K562 (cell line): ENCODE measurements at regions not wholly inside any gene's neighbourhood (a gene's known extent, or its start where the extent isn't known, plus 50 kb on each side); places are given as distances from the start of the nearest gene placed in this dataset.

Experiments
- ATAC-seq: fragments of 200-7000 bp; cut with Tn5 transposase; 3 replicates; pipeline ENCODE4 v1.9.1; 2020; ENCODE audit warnings: moderate library complexity
- BruUV-seq: library from RNA; stranded (reverse); fragments of 400-500 nt; replicated peaks from 2 replicates; lab custom pipeline; 2021; lab: Mats Ljungman, UMichigan
- CTCF ChIA-PET: fragments of 300-600 bp; formaldehyde crosslinking; extraction: SDS; loops from one replicate; lab custom pipeline; 2021; ENCODE audit warnings: low intra/inter-chr PET ratio; lab: Yijun Ruan, JAX
- POLR2A ChIA-PET: fragments of 300-600, 350-650 bp; sonication (Branson Sonifier 250); formaldehyde crosslinking; extraction: SDS; loops from one replicate; lab custom pipeline; 2021; ENCODE audit warnings: antibody characterized with exemption, inconsistent platforms; lab: Yijun Ruan, JAX
- DNase-seq, 4 experiments: peaks; one replicate each; pipeline versions ENCODE4 v3.0.0 to v3.0.0-alpha.2; 2011 to 2018; ENCODE audit warnings: low spot score in 3 of 4, mixed read lengths in 3 of 4; ENCODE audit errors: extremely low read depth in 1 of 4
- FAIRE-seq: peaks from 2 replicates; lab custom pipeline; 2011; peaks lifted over from hg19 to GRCh38; lab: Jason Lieb, UNC
- H2AFZ ChIP-seq: 2 replicates; pipeline ENCODE4 v1.6.0; 2011; ENCODE audit warnings: low read depth, low read length, control low read depth, inconsistent platforms
- H3K27ac ChIP-seq: fragments of 200-600 bp; 3 replicates; pipeline ENCODE4 v1.8.0; 2011; ENCODE audit warnings: low read depth, mild to moderate bottlenecking, control low read depth, inconsistent platforms, low read length, moderate library complexity, mixed read lengths; ENCODE audit errors: extremely low read depth
- H3K27me3 ChIP-seq, 2 experiments: fragments of 300-600 bp in 1 of 2; 2 replicates in 1 of 2; 3 replicates in 1 of 2; pipeline versions ENCODE4 v1.6.0 to v1.8.0; 2011; ENCODE audit warnings: inconsistent platforms in 2 of 2, low read length in 2 of 2, mild to moderate bottlenecking in 1 of 2, mixed read lengths in 1 of 2, moderate library complexity in 1 of 2; ENCODE audit not compliant: control insufficient read depth in 2 of 2, insufficient read depth in 2 of 2
- H3K36me3 ChIP-seq: fragments of 300-600 bp; 3 replicates; pipeline ENCODE4 v1.8.0; 2011; ENCODE audit warnings: mild to moderate bottlenecking, low read length, inconsistent platforms; ENCODE audit not compliant: control insufficient read depth, insufficient read depth
- H3K4me1 ChIP-seq, 2 experiments: fragments of 200-600 bp in 1 of 2; replicated peaks in 1 of 2; 2 replicates in 1 of 2; 3 replicates in 1 of 2; pipeline versions ENCODE4 v1.5.1 to v1.8.0; 2011; ENCODE audit warnings: inconsistent platforms in 2 of 2, low read length in 2 of 2, mild to moderate bottlenecking in 1 of 2, mixed read lengths in 1 of 2, moderate library complexity in 1 of 2; ENCODE audit not compliant: control insufficient read depth in 2 of 2, insufficient read depth in 2 of 2
- H3K4me2 ChIP-seq: 2 replicates; pipeline ENCODE4 v1.6.1; 2011; ENCODE audit warnings: low read length, control low read depth, inconsistent platforms, mixed read lengths; ENCODE audit not compliant: insufficient read depth
- H3K4me3 ChIP-seq: fragments of 200-600 bp; sonication (generic), shearing (Covaris generic); 2 replicates; pipeline ENCODE4 v1.5.1; 2016; ENCODE audit warnings: control low read depth, inconsistent platforms
- H3K79me2 ChIP-seq: fragments of 200-600 bp; 3 replicates; pipeline ENCODE4 v1.8.0; 2011; ENCODE audit warnings: low read length, inconsistent platforms; ENCODE audit not compliant: control insufficient read depth, insufficient read depth
- H3K9ac ChIP-seq, 2 experiments: 2 replicates each; pipeline versions ENCODE4 v1.6.0 to v1.6.1; 2011; ENCODE audit warnings: low read depth in 2 of 2, low read length in 2 of 2, control low read depth in 1 of 2, inconsistent platforms in 1 of 2, mild to moderate bottlenecking in 1 of 2, mixed read lengths in 1 of 2; ENCODE audit not compliant: insufficient read depth in 1 of 2
- H3K9me1 ChIP-seq: one replicate; pipeline ENCODE4 v1.6.0; 2011; ENCODE audit warnings: inconsistent platforms, mild to moderate bottlenecking, low read length, moderate library complexity; ENCODE audit not compliant: control insufficient read depth, insufficient read depth
- H3K9me3 ChIP-seq: replicated peaks from 2 replicates; pipeline ENCODE4 v1.5.1; 2011; ENCODE audit warnings: low read depth, low read length, inconsistent platforms; ENCODE audit not compliant: control insufficient read depth, insufficient read depth
- H4K20me1 ChIP-seq: replicated peaks from 2 replicates; pipeline ENCODE4 v1.6.1; 2011; ENCODE audit warnings: low read length, inconsistent platforms, mixed read lengths; ENCODE audit not compliant: control insufficient read depth, insufficient read depth
- ASH1L ChIP-seq: fragments of 450-650 bp; IDR thresholded peaks from 2 replicates; pipeline ENCODE4 v1.6.1; 2018; ENCODE audit warnings: borderline replicate concordance, mild to moderate bottlenecking, low read depth; ENCODE audit not compliant: partially characterized antibody
- BRD4 ChIP-seq: fragments of 200-600 bp; sonication (generic); IDR thresholded peaks from 2 replicates; pipeline ENCODE4 v1.6.1; 2017; ENCODE audit warnings: inconsistent platforms
- FOXJ2 ChIP-seq: fragments of 200-800 bp; sonication (Bioruptor generic); IDR thresholded peaks from 2 replicates; pipeline ENCODE4 v1.6.1; 2016; ENCODE audit warnings: missing genetic modification characterization, missing compliant biosample characterization
- MTA3 ChIP-seq: fragments of 450-650 bp; formaldehyde crosslinking; IDR thresholded peaks from 2 replicates; pipeline ENCODE4 v1.6.1; 2017; ENCODE audit warnings: mild to moderate bottlenecking, borderline replicate concordance
- PHF20 ChIP-seq: fragments of 450-650 bp; IDR thresholded peaks from 2 replicates; pipeline ENCODE4 v1.6.1; 2018; ENCODE audit not compliant: partially characterized antibody
- RBM39 ChIP-seq: fragments of 200-400 bp; formaldehyde crosslinking; optimal IDR thresholded peaks from 2 replicates; pipeline ENCODE3; 2018; ENCODE audit warnings: low read depth, low read length
- ZBED1 ChIP-seq: IDR thresholded peaks from 2 replicates; pipeline ENCODE4 v1.6.1; 2014
- ZC3H11A ChIP-seq: IDR thresholded peaks from 2 replicates; pipeline ENCODE4 v1.6.1; 2012; ENCODE audit warnings: low read depth, low read length, improper control_type of control experiment
- ZNF696 ChIP-seq: fragments of 250-450 bp; sonication (Bioruptor Pico); conservative IDR thresholded peaks from 2 replicates; pipeline ENCODE4 v1.4.0; 2020; ENCODE audit warnings: mild to moderate bottlenecking, moderate library complexity
- ZSCAN29 ChIP-seq: fragments of 450-650 bp; IDR thresholded peaks from 2 replicates; pipeline ENCODE4 v1.6.1; 2017
- WGBS: fragments of 100-300 bp; shearing (Covaris generic); methylation state at CpG from one replicate; pipeline ENCODE4 v1.1.6; 2016; ENCODE audit warnings: low coverage, mixed read lengths; ENCODE audit not compliant: insufficient coverage; ENCODE audit errors: missing lambda C conversion rate; 5-methylcytosine and 5-hydroxymethylcytosine counted together
- in situ Hi-C: fragments of 300-500 bp; cut with MboI; formaldehyde crosslinking; loops from 4 replicates; pipeline ENCODE4 v1.15.0; 2018; ENCODE audit warnings: inconsistent platforms, mixed read lengths
- intact Hi-C: fragments of 100-400 bp; cut with micrococcal nuclease; formaldehyde crosslinking; loops from 2 replicates; pipeline ENCODE4 v1.14.2; 2022
- TF ChIP-seq, protein P1 (sequence below): sonication (generic); IDR thresholded peaks from 2 replicates; pipeline ENCODE4 v1.6.1; 2016
- TF ChIP-seq, protein P2 (sequence below): fragments of 250-450 bp; sonication (Bioruptor Pico); IDR thresholded peaks from 2 replicates; pipeline ENCODE4 v1.4.0; 2020; ENCODE audit warnings: mild to moderate bottlenecking, moderate library complexity
- TF ChIP-seq, protein P3 (sequence below): fragments of 450-650 bp; formaldehyde crosslinking; IDR thresholded peaks from 2 replicates; pipeline ENCODE4 v1.4.0; 2022; ENCODE audit warnings: missing genetic modification characterization
- TF ChIP-seq, protein P4 (sequence below): fragments of 450-650 bp; IDR thresholded peaks from 2 replicates; pipeline ENCODE4 v1.6.1; 2016

DNA sequence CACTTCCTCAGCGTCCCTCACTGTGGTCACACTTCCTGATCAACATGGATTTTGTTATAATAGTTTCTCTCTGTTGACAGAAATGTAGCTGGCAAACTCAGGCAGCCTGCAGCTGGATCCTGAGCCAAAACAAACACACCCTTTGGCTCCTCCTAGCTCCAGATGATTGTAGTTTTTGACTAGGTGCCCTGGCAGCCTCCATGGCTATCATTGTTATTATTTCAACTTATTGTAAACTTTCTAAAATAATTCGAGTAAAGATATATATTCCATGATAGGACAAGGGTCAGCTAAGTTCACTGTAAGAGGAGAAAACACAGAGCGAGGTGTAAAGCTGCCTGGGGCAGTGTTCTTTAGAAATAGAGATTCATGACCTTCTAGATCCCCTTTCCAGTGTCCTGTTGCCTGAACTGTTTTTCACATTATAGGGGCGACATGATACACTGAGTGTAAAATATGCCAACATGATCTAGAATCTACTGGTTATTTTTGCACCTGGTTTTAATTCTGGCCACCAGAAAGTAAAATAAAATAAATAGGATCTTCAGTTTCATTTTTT, 98.2 kb upstream of the HDGFL1 start (continued):
- no peak for TF ChIP-seq BRD4

DNA sequence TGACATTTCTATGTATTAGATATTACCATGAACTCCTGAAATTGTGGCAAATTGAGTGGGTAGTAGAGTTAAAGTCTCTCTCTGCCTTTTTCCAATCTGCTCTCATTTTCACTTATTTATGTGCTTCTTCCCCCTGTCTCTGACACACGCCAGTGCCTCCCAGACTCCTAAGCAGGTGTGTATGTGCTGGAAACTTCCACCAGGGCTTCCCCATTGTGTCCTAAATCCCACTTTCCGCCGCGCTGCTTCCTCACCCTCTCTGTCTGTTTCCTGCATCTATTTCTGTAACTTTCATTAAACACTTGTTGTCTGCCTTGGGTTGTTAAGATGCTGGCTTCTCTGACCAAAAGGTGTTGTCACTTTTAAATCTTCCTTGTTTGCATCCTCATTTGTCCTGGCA, 97.6 kb upstream of the HDGFL1 start:
- Histone ChIP-seq H3K27ac (no peak overlapping the region), H4K20me1 (no peaks in the 10 kb centered on the region), H3K79me2 (no peaks in the 10 kb centered on the region), H3K4me1 (no peaks in the 10 kb centered on the region), H3K4me3 (no peak overlapping the region), H3K9ac (no peak overlapping the region), H3K9me1 (no peaks in the 10 kb centered on the region), H3K27me3 (no peaks in the 10 kb centered on the region), H2AFZ (no peak overlapping the region), H3K9me3 (no peaks in the 10 kb centered on the region), H3K36me3 (no peaks in the 10 kb centered on the region), H3K4me2 (no peak overlapping the region)
- POLR2A ChIA-PET, result no interaction called here
- CTCF ChIA-PET, result no interaction called here
- in situ Hi-C loops, result no loop called here
- 2% methylated on average over 4 of the region's 4 CpGs for WGBS
- BruUV-seq, result no TSS peak
- intact Hi-C loops, result no loop called here
- ATAC-seq (no peak), DNase-seq (no peak), FAIRE-seq (no peak)
- TF ChIP-seq ZSCAN29, result no peak
- no peak for TF ChIP-seq ASH1L
- TF ChIP-seq, protein P1, sequence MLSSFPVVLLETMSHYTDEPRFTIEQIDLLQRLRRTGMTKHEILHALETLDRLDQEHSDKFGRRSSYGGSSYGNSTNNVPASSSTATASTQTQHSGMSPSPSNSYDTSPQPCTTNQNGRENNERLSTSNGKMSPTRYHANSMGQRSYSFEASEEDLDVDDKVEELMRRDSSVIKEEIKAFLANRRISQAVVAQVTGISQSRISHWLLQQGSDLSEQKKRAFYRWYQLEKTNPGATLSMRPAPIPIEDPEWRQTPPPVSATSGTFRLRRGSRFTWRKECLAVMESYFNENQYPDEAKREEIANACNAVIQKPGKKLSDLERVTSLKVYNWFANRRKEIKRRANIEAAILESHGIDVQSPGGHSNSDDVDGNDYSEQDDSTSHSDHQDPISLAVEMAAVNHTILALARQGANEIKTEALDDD, result no peak
- no peak for TF ChIP-seq MTA3
- TF ChIP-seq, protein P2, sequence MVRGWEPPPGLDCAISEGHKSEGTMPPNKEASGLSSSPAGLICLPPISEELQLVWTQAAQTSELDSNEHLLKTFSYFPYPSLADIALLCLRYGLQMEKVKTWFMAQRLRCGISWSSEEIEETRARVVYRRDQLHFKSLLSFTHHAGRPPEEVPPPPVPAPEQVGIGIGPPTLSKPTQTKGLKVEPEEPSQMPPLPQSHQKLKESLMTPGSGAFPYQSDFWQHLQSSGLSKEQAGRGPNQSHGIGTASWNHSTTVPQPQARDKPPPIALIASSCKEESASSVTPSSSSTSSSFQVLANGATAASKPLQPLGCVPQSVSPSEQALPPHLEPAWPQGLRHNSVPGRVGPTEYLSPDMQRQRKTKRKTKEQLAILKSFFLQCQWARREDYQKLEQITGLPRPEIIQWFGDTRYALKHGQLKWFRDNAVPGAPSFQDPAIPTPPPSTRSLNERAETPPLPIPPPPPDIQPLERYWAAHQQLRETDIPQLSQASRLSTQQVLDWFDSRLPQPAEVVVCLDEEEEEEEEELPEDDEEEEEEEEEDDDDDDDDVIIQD (CRISPR knock-in tag), result no peak
- TF ChIP-seq FOXJ2, result no peak
- no peak for TF ChIP-seq PHF20
- TF ChIP-seq ZC3H11A, result no peak
- no peak for TF ChIP-seq ZBED1
- TF ChIP-seq, protein P3, sequence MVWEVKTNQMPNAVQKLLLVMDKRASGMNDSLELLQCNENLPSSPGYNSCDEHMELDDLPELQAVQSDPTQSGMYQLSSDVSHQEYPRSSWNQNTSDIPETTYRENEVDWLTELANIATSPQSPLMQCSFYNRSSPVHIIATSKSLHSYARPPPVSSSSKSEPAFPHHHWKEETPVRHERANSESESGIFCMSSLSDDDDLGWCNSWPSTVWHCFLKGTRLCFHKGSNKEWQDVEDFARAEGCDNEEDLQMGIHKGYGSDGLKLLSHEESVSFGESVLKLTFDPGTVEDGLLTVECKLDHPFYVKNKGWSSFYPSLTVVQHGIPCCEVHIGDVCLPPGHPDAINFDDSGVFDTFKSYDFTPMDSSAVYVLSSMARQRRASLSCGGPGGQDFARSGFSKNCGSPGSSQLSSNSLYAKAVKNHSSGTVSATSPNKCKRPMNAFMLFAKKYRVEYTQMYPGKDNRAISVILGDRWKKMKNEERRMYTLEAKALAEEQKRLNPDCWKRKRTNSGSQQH (CRISPR knock-in tag), result no peak
- TF ChIP-seq, protein P4, sequence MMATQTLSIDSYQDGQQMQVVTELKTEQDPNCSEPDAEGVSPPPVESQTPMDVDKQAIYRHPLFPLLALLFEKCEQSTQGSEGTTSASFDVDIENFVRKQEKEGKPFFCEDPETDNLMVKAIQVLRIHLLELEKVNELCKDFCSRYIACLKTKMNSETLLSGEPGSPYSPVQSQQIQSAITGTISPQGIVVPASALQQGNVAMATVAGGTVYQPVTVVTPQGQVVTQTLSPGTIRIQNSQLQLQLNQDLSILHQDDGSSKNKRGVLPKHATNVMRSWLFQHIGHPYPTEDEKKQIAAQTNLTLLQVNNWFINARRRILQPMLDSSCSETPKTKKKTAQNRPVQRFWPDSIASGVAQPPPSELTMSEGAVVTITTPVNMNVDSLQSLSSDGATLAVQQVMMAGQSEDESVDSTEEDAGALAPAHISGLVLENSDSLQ, result no peak
- no peak for TF ChIP-seq ZNF696
- no peak for TF ChIP-seq RBM39
